Cardiac muscle cell (in vitro differentiated cells and primary cell): ENCODE measurements at regions not wholly inside any gene's neighbourhood (a gene's known extent, or its start where the extent isn't known, plus 50 kb on each side); places are given as distances from the start of the nearest gene placed in this dataset.
A peak's percentile ranks its signal among the peaks of the same experiment; 100 is the strongest.

ENCODE experiments used
- DNase-seq, 2 donors: peaks; one replicate each; pipeline versions ENCODE4 v3.0.0 to v3.0.0-alpha.2; 2010 to 2017; ENCODE audit warnings: low read depth in 1 of 2, low spot score in 1 of 2
- H3K27ac ChIP-seq: fragments of 200-600 bp; sonication (generic); 2 replicates; pipeline ENCODE4 v1.5.1; 2016
- H3K27me3 ChIP-seq: fragments of 200-600 bp; sonication (generic); 2 replicates; pipeline ENCODE4 v1.6.0; 2016; ENCODE audit warnings: control low read depth
- H3K36me3 ChIP-seq: fragments of 200-600 bp; sonication (generic); 2 replicates; pipeline ENCODE4 v1.5.1; 2016; ENCODE audit warnings: control low read depth
- H3K4me1 ChIP-seq: fragments of 200-600 bp; sonication (generic); 2 replicates; pipeline ENCODE4 v1.8.1; 2017; ENCODE audit warnings: low read depth, mild to moderate bottlenecking, mixed run types
- H3K4me3 ChIP-seq: fragments of 200-600 bp; sonication (generic); 2 replicates; pipeline ENCODE4 v1.5.1; 2016; ENCODE audit warnings: mild to moderate bottlenecking
- H3K9me3 ChIP-seq: fragments of 200-600 bp; sonication (generic); 2 replicates; pipeline ENCODE4 v1.5.1; 2017; ENCODE audit warnings: low read depth, mild to moderate bottlenecking, control low read depth
- CTCF ChIP-seq: IDR thresholded peaks from 2 replicates; pipeline ENCODE4 v1.5.1; 2012; ENCODE audit warnings: low read depth, mild to moderate bottlenecking, low read length

GRCh38 chr5:39948341-39948740 lies 523.6 kb upstream of the DAB2 start:
- Histone ChIP-seq H3K9me3 (no peaks in the 10 kb centered on the region), H3K4me1 (no peaks in the 10 kb centered on the region), H3K36me3 (no peaks in the 10 kb centered on the region), H3K4me3 (no peak overlapping the region), H3K27me3 (no peaks in the 10 kb centered on the region), H3K27ac (no peak overlapping the region)
- TF ChIP-seq CTCF = no peak
- no peak for DNase-seq

DNA sequence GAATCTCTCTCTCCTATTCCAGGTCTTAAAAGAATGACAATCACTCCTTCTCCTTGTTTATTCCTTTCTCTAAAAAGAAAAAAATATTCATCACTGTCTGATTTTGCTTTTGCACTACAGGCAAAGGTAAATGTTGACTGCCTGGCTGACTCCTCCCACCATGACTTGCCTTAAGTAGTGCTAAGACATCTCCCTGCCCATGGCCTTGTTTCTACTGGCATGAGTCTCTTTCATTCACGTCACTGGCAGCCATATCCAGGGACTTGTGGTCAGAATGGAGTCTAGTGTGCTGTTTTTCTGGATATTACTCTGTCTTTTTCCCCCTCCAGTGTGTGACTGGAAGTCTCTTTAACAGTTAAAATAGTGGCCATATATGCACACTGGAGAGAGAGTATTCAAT lies 522.9 kb upstream of the DAB2 start:
- H3K27ac ChIP-seq = no peak overlapping the region
- no peaks in the 10 kb centered on the region for H3K36me3 ChIP-seq
- TF ChIP-seq CTCF = no peak
- H3K27me3 ChIP-seq = no peaks in the 10 kb centered on the region
- no peak overlapping the region for H3K4me3 ChIP-seq
- no peaks in the 10 kb centered on the region for H3K4me1 ChIP-seq
- no peaks in the 10 kb centered on the region for H3K9me3 ChIP-seq
- DNase-seq = peak in 1 of 2 donors; percentile 22

DNA sequence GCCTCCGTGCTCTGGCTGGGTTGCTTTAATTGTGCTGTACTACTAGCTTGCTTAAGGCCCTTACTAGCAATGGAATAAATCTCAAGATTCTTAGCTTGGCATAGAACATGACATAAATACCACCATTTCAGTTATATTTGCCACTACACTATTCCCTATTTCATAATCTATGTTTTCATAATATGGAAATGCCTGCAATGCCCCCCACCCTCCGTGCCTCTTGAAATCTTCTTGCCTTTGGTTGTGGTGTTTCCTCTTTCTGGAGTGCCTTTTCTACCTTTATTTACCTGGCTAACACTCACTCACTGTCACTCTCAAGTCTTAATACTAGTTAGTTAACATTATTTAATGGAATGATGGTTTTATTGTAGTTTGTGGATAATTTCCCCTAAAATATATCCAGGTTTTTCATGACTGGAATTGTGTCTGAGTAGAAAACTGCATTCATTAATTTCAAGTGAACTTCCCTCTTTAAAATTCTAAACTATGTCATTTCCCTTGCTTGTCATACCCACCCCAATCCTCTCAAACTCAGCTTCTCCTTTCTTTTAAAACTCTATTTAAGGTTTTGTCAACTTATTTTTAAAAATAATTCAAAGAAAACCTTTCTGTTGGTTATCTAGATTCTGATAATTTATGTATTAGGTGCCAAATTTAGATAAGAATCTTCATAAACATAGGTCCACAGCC lies 521.7 kb upstream of the DAB2 start:
- no peaks in the 10 kb centered on the region for H3K36me3 ChIP-seq
- H3K9me3 ChIP-seq = no peaks in the 10 kb centered on the region
- H3K27me3 ChIP-seq = no peaks in the 10 kb centered on the region
- H3K27ac ChIP-seq = no peak overlapping the region
- H3K4me3 ChIP-seq = no peak overlapping the region
- no peak for TF ChIP-seq CTCF
- DNase-seq = no peak
- H3K4me1 ChIP-seq = no peaks in the 10 kb centered on the region

- Histone ChIP-seq H3K9me3 (no peaks in the 10 kb centered on the region), H3K4me3 (no peak overlapping the region), H3K36me3 (no peaks in the 10 kb centered on the region), H3K4me1 (no peaks in the 10 kb centered on the region), H3K27ac (no peak overlapping the region), H3K27me3 (no peaks in the 10 kb centered on the region)
- no peak for DNase-seq
- no peak for TF ChIP-seq CTCF
Measured at GRCh38 chr5:39945870-39946269, 521.1 kb upstream of the DAB2 start.

DNA sequence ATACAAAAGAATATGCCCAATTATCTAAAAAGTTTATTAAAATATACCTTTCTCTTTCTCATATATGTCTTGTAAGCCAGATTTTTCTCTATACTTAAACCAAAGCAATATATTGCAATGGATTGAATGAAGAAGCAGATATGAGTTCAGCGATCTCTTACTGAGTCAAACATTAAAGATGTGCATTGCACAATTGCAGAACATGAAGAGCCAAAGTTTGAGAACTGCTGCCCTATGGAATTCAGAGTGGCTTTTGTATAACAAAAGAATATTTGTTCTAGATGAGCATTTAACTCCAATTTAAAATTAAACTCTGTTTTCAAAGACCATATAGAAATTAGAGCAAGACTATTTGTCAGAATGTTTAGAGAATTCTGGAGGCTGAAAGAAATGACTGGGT lies 519.0 kb upstream of the DAB2 start:
- no peak overlapping the region for H3K27ac ChIP-seq
- no peak for TF ChIP-seq CTCF
- DNase-seq = peak in 1 of 2 donors; percentile 60
- H3K9me3 ChIP-seq = no peaks in the 10 kb centered on the region
- no peaks in the 10 kb centered on the region for H3K4me1 ChIP-seq
- no peak overlapping the region for H3K4me3 ChIP-seq
- no peaks in the 10 kb centered on the region for H3K36me3 ChIP-seq
- H3K27me3 ChIP-seq = no peaks in the 10 kb centered on the region
